ENCODE measurements at regions not wholly inside any gene's neighbourhood (a gene's known extent, or its start where the extent isn't known, plus 50 kb on each side); places are given as distances from the start of the nearest gene placed in this dataset.

DNA sequence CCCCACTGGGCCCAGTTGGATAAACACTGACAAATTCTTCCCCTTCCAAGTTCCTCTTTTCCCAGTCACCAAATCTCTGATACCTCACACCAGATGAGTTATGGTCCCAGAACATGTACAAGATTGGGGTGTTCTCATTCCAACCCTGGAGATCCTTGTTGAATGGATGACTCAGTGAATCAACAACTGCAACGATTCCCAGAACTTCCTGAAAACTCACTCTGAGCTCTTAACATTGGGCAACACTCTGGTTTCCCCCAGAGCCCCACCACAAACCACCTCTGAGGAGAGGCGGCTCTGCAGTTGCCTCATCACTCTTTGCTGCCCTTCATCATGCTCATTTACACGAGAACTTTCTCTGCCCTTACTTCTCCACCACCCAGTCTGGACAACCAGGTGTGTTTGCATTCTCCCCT, 115.2 kb downstream of the MRPL14 start:
- CTCF ChIA-PET = interaction anchor here in 1 of 2 donors (0.5 kb wide), 1 partner anchor 146 kb away, joined by 4 read pairs; no protein-coding TSS in a partner anchor

GRCh38 chr6:44011350-44011920, 115.8 kb downstream of the MRPL14 start:
- Histone ChIP-seq H3K27ac (ENCODE audit: low read length) (no peak overlapping the region), H3K27me3 (replicated peaks in 1 of 2; ENCODE audit: control insufficient read depth in 2 of 2, extremely low read depth in 1 of 2, insufficient read depth in 2 of 2, low read length in 1 of 2) (peaks cover 0 to 33% of the 10 kb centered on the region in 2 experiments), H3K36me3 (ENCODE audit: control insufficient read depth in 2 of 2, extremely low read depth in 1 of 2, insufficient read depth in 1 of 2, low read length in 1 of 2) (no peaks in the 10 kb centered on the region), H3K9me3 (no peaks in the 10 kb centered on the region), H3K4me3 (ENCODE audit: control insufficient read depth in 1 of 2, extremely low read depth in 1 of 2, low read length in 1 of 2) (no peak overlapping the region), H3K4me1 (ENCODE audit: control insufficient read depth in 1 of 2, extremely low read depth in 1 of 2, insufficient read depth in 2 of 2, low read length in 2 of 2) (no peaks in the 10 kb centered on the region)
- Mint-ChIP-seq H3K4me3 (no peak overlapping the region), H3K27me3 (peaks cover 14 to 17% of the 10 kb centered on the region in 2 donors), H3K4me1 (no peaks in the 10 kb centered on the region), H3K36me3 (no peaks in the 10 kb centered on the region), H3K27ac (no peak overlapping the region), H3K9me3 (no peaks in the 10 kb centered on the region)
- no peak for ATAC-seq (replicated peaks in 1 of 4)
- WGBS (ENCODE audit: insufficient coverage) = no CpG with 5 or more reads among the region's 2 CpGs
- ChIA-PET POLR2A (no interaction called here), CTCF (interaction anchor here in 1 of 2 donors (0.5 to 0.6 kb wide), 2 partner anchors 20 to 146 kb away, joined by 3 to 4 read pairs; no protein-coding TSS in a partner anchor)
- no peak for DNase-seq

More for the DNA sequence above, 115.2 kb downstream of the MRPL14 start:
- Mint-ChIP-seq H3K4me3 (no peak overlapping the region), H3K9me3 (no peaks in the 10 kb centered on the region), H3K27ac (no peak overlapping the region), H3K36me3 (no peaks in the 10 kb centered on the region), H3K4me1 (no peaks in the 10 kb centered on the region), H3K27me3 (peaks cover 12% of the 10 kb centered on the region in 2 donors)
- H3K27ac ChIP-seq (ENCODE audit: low read length) = no peak overlapping the region
- DNase-seq = no peak
- POLR2A ChIA-PET = no interaction called here
- ATAC-seq (replicated peaks in 1 of 4) = no peak
- WGBS (ENCODE audit: insufficient coverage) = 23% methylated on average over 3 of the region's 3 CpGs
- no peak overlapping the region for H3K4me3 ChIP-seq (ENCODE audit: control insufficient read depth in 1 of 2, extremely low read depth in 1 of 2, low read length in 1 of 2)
- no peaks in the 10 kb centered on the region for H3K4me1 ChIP-seq (ENCODE audit: control insufficient read depth in 1 of 2, extremely low read depth in 1 of 2, insufficient read depth in 2 of 2, low read length in 2 of 2)
- no peaks in the 10 kb centered on the region for H3K9me3 ChIP-seq
- H3K27me3 ChIP-seq (replicated peaks in 1 of 2; ENCODE audit: control insufficient read depth in 2 of 2, extremely low read depth in 1 of 2, insufficient read depth in 2 of 2, low read length in 1 of 2) = peaks cover 0 to 27% of the 10 kb centered on the region in 2 experiments
- no peaks in the 10 kb centered on the region for H3K36me3 ChIP-seq (ENCODE audit: control insufficient read depth in 2 of 2, extremely low read depth in 1 of 2, insufficient read depth in 1 of 2, low read length in 1 of 2)

GRCh38 chr6:44010411-44011349, 116.6 kb downstream of the MRPL14 start:
- POLR2A ChIA-PET = no interaction called here

GRCh38 chr6:44009425-44010321, 117.6 kb downstream of the MRPL14 start:
- 69% methylated on average over 8 of the region's 11 CpGs for WGBS (ENCODE audit: insufficient coverage)
- ATAC-seq (replicated peaks in 1 of 4) = no peak
- Mint-ChIP-seq H3K4me3 (no peak overlapping the region), H3K9me3 (no peaks in the 10 kb centered on the region), H3K4me1 (no peaks in the 10 kb centered on the region), H3K27ac (no peak overlapping the region), H3K27me3 (peaks cover 23 to 32% of the 10 kb centered on the region in 2 donors), H3K36me3 (no peaks in the 10 kb centered on the region)
- Histone ChIP-seq H3K4me1 (ENCODE audit: control insufficient read depth in 1 of 2, extremely low read depth in 1 of 2, insufficient read depth in 2 of 2, low read length in 2 of 2) (no peaks in the 10 kb centered on the region), H3K36me3 (ENCODE audit: control insufficient read depth in 2 of 2, extremely low read depth in 1 of 2, insufficient read depth in 1 of 2, low read length in 1 of 2) (no peaks in the 10 kb centered on the region), H3K27me3 (replicated peaks in 1 of 2; ENCODE audit: control insufficient read depth in 2 of 2, extremely low read depth in 1 of 2, insufficient read depth in 2 of 2, low read length in 1 of 2) (peaks cover 0 to 51% of the 10 kb centered on the region in 2 experiments), H3K9me3 (no peaks in the 10 kb centered on the region), H3K4me3 (ENCODE audit: control insufficient read depth in 1 of 2, extremely low read depth in 1 of 2, low read length in 1 of 2) (no peak overlapping the region), H3K27ac (ENCODE audit: low read length) (no peak overlapping the region)
- CTCF ChIA-PET = no interaction called here
- POLR2A ChIA-PET = no interaction called here
- no peak for DNase-seq

More at GRCh38 chr6:44010411-44011349, 116.6 kb downstream of the MRPL14 start:
- Histone ChIP-seq H3K4me3 (ENCODE audit: control insufficient read depth in 1 of 2, extremely low read depth in 1 of 2, low read length in 1 of 2) (no peak overlapping the region), H3K9me3 (no peaks in the 10 kb centered on the region), H3K27ac (ENCODE audit: low read length) (no peak overlapping the region), H3K27me3 (replicated peaks in 1 of 2; ENCODE audit: control insufficient read depth in 2 of 2, extremely low read depth in 1 of 2, insufficient read depth in 2 of 2, low read length in 1 of 2) (peaks cover 0 to 41% of the 10 kb centered on the region in 2 experiments), H3K36me3 (ENCODE audit: control insufficient read depth in 2 of 2, extremely low read depth in 1 of 2, insufficient read depth in 1 of 2, low read length in 1 of 2) (no peaks in the 10 kb centered on the region), H3K4me1 (ENCODE audit: control insufficient read depth in 1 of 2, extremely low read depth in 1 of 2, insufficient read depth in 2 of 2, low read length in 2 of 2) (no peaks in the 10 kb centered on the region)
- no peak for ATAC-seq (replicated peaks in 1 of 4)
- DNase-seq = no peak
- Mint-ChIP-seq H3K4me1 (no peaks in the 10 kb centered on the region), H3K27me3 (peaks cover 16 to 24% of the 10 kb centered on the region in 2 donors), H3K9me3 (no peaks in the 10 kb centered on the region), H3K36me3 (no peaks in the 10 kb centered on the region), H3K4me3 (no peak overlapping the region), H3K27ac (no peak overlapping the region)
- CTCF ChIA-PET = interaction anchor here in 1 of 2 donors (0.6 kb wide), 1 partner anchor 21 kb away, joined by 3 read pairs; no protein-coding TSS in a partner anchor
- WGBS (ENCODE audit: insufficient coverage) = 83% methylated on average over 10 of the region's 11 CpGs

GRCh38 chr6:44008821-44009370, 118.4 kb downstream of the MRPL14 start:
- Histone ChIP-seq H3K27ac (ENCODE audit: low read length) (no peak overlapping the region), H3K9me3 (no peaks in the 10 kb centered on the region), H3K4me3 (ENCODE audit: control insufficient read depth in 1 of 2, extremely low read depth in 1 of 2, low read length in 1 of 2) (no peak overlapping the region), H3K27me3 (replicated peaks in 1 of 2; ENCODE audit: control insufficient read depth in 2 of 2, extremely low read depth in 1 of 2, insufficient read depth in 2 of 2, low read length in 1 of 2) (peaks cover 0 to 59% of the 10 kb centered on the region in 2 experiments), H3K36me3 (ENCODE audit: control insufficient read depth in 2 of 2, extremely low read depth in 1 of 2, insufficient read depth in 1 of 2, low read length in 1 of 2) (no peaks in the 10 kb centered on the region), H3K4me1 (ENCODE audit: control insufficient read depth in 1 of 2, extremely low read depth in 1 of 2, insufficient read depth in 2 of 2, low read length in 2 of 2) (no peaks in the 10 kb centered on the region)
- ATAC-seq (replicated peaks in 1 of 4) = no peak
- H3K4me3 Mint-ChIP-seq = no peak overlapping the region
- H3K36me3 Mint-ChIP-seq = no peaks in the 10 kb centered on the region
- no peaks in the 10 kb centered on the region for H3K9me3 Mint-ChIP-seq
- ChIA-PET CTCF (no interaction called here), POLR2A (no interaction called here)
- H3K27me3 Mint-ChIP-seq = peaks cover 26 to 40% of the 10 kb centered on the region in 2 donors
- WGBS (ENCODE audit: insufficient coverage) = 84% methylated on average over 6 of the region's 8 CpGs
- no peak overlapping the region for H3K27ac Mint-ChIP-seq
- H3K4me1 Mint-ChIP-seq = peaks cover 0 to 2% (median 0%) of the 10 kb centered on the region in 3 donors
- DNase-seq = no peak
